HS-5 (cell line): ENCODE measurements at regions not wholly inside any gene's neighbourhood (a gene's known extent, or its start where the extent isn't known, plus 50 kb on each side); places are given as distances from the start of the nearest gene placed in this dataset.
"Not testable (repeated sequence)": the region's sequence is repeated elsewhere in the genome, so short reads cannot be mapped to it uniquely, and the experiment has no call there.

Experiments
- DNase-seq: peaks from one replicate; pipeline ENCODE4 v3.0.0-alpha.2; 2012; ENCODE audit warnings: low read depth

GRCh38 chr4:138499627-138500026, 257.5 kb upstream of the SLC7A11 start:
- DNase-seq: no peak

GRCh38 chr4:138494931-138495330, 252.8 kb upstream of the SLC7A11 start:
- no peak for DNase-seq

GRCh38 chr4:138494116-138494515, 252.0 kb upstream of the SLC7A11 start:
- no peak for DNase-seq

- no peak for DNase-seq
Measured at GRCh38 chr4:138492176-138492575, 250.0 kb upstream of the SLC7A11 start.

- DNase-seq: no peak
Measured at GRCh38 chr4:138488533-138488932, 246.4 kb upstream of the SLC7A11 start.

- no peak for DNase-seq
Measured at GRCh38 chr4:138487670-138488069, 245.5 kb upstream of the SLC7A11 start.

GRCh38 chr4:138487230-138487629, 245.1 kb upstream of the SLC7A11 start:
- DNase-seq: no peak

- no peak for DNase-seq
Measured at GRCh38 chr4:138485498-138485897, 243.3 kb upstream of the SLC7A11 start.

GRCh38 chr4:138475116-138475515, 233.0 kb upstream of the SLC7A11 start:
- DNase-seq: no peak

- no peak for DNase-seq
Measured at GRCh38 chr4:138473339-138473738, 231.2 kb upstream of the SLC7A11 start.

- DNase-seq: no peak
Measured at GRCh38 chr4:138460477-138461414, 218.6 kb upstream of the SLC7A11 start.

- no peak for DNase-seq
Measured at GRCh38 chr4:138458751-138459150, 216.6 kb upstream of the SLC7A11 start.

- DNase-seq: not testable (repeated sequence)
Measured at GRCh38 chr4:138456349-138456748, 214.2 kb upstream of the SLC7A11 start.

- DNase-seq: no peak
Measured at GRCh38 chr4:138455097-138455496, 212.9 kb upstream of the SLC7A11 start.

GRCh38 chr4:138452826-138453225, 210.7 kb upstream of the SLC7A11 start:
- no peak for DNase-seq

- no peak for DNase-seq
Measured at GRCh38 chr4:138451276-138451663, 209.1 kb upstream of the SLC7A11 start.

- DNase-seq: no peak
Measured at GRCh38 chr4:138450546-138451275, 208.6 kb upstream of the SLC7A11 start.

GRCh38 chr4:138449938-138450337, 207.8 kb upstream of the SLC7A11 start:
- no peak for DNase-seq

- DNase-seq: peak; percentile 3
Measured at GRCh38 chr4:138448169-138448568, 206.0 kb upstream of the SLC7A11 start.

- DNase-seq: no peak
Measured at GRCh38 chr4:138446456-138446855, 204.3 kb upstream of the SLC7A11 start.

- DNase-seq: peak; percentile 24
Measured at GRCh38 chr4:138445098-138445497, 202.9 kb upstream of the SLC7A11 start.

GRCh38 chr4:138444260-138444659, 202.1 kb upstream of the SLC7A11 start:
- DNase-seq: no peak

- DNase-seq: no peak
Measured at GRCh38 chr4:138439143-138439581, 197.0 kb upstream of the SLC7A11 start.
